OCI-LY3 (cell line): ENCODE measurements at regions not wholly inside any gene's neighbourhood (a gene's known extent, or its start where the extent isn't known, plus 50 kb on each side); places are given as distances from the start of the nearest gene placed in this dataset.

ENCODE experiments used
- CTCF ChIP-seq: fragments of 200-600, 300-600 bp; sonication (generic); IDR thresholded peaks from 2 replicates; pipeline ENCODE4 v1.5.1; 2014; ENCODE audit warnings: antibody characterized with exemption, low read length, low read depth
- EZH2phosphoT487 ChIP-seq: fragments of 200-600 bp; shearing (Covaris generic); IDR thresholded peaks from 2 replicates; pipeline ENCODE4 v1.6.1; 2018; ENCODE audit warnings: antibody characterized with exemption, mixed run types, low read depth

GRCh38 chr5:24831989-24832388 lies 187.2 kb upstream of the CDH10 start:
- no peak for TF ChIP-seq CTCF
- no peak for TF ChIP-seq EZH2phosphoT487
